ENCODE measurements at regions not wholly inside any gene's neighbourhood (a gene's known extent, or its start where the extent isn't known, plus 50 kb on each side); places are given as distances from the start of the nearest gene placed in this dataset.

- Histone ChIP-seq H2AFZ (no peak overlapping the region), H3K9me2 (ENCODE audit: insufficient read depth) (no peaks in the 10 kb centered on the region), H3K9me3 (ENCODE audit: insufficient read depth, low read depth) (no peaks in the 10 kb centered on the region), H3K4me1 (replicated peaks; ENCODE audit: insufficient read depth) (no peaks in the 10 kb centered on the region), H3K27me3 (ENCODE audit: insufficient read depth, low read depth) (peaks cover 24% of the 10 kb centered on the region; the same call in 1 of the 2 replicates), H3K79me2 (ENCODE audit: low read depth) (no peaks in the 10 kb centered on the region), H3K4me3 (no peak overlapping the region), H3K36me3 (ENCODE audit: low read depth) (no peaks in the 10 kb centered on the region), H3F3A (ENCODE audit: insufficient read depth, low read depth) (no peaks in the 10 kb centered on the region), H3K27ac (no peak overlapping the region), H4K20me1 (ENCODE audit: insufficient read depth) (no peaks in the 10 kb centered on the region), H3K4me2 (no peak overlapping the region)
- ChIA-PET POLR2A (ENCODE audit: unreplicated experiment) (no interaction called here), CTCF (interaction anchor here (0.8 kb wide), 1 partner anchor 17 kb away, joined by 4 read pairs; no protein-coding TSS in a partner anchor)
- TF ChIP-seq CTCF (conservative IDR thresholded peaks at IDR 0.05) (no peak), EZH2 (IDR thresholded peaks at IDR 0.05; ENCODE audit: low read depth) (no peak)
- intact Hi-C loops (cut with micrococcal nuclease; ENCODE audit: unreplicated experiment): no loop called here
- no peak for DNase-seq
- no TSS peak for BruUV-seq (replicated peaks)
Measured at GRCh38 chr5:38143384-38143783, 115.0 kb upstream of the EGFLAM start.

DNA sequence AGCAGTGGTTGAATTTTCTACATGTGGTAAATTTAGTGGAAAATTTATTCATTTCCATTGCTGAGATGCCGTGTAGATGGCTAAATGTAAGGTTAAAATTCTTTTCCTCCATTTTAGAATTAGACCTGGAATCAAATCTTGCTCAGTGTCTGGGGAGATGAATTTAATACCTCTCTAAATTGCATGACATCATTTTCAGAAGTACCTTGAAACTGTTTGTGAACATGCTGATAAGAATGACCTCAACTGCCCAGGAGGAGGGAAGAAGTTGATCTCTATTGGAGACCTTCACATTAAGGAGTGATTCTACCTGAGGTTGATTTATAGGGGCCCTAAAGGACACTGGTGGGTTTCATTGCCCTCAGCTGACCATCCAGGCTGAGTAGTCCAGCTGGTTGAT lies 116.7 kb upstream of the EGFLAM start:
- no peaks in the 10 kb centered on the region for H3K9me2 ChIP-seq (ENCODE audit: insufficient read depth)
- H4K20me1 ChIP-seq (ENCODE audit: insufficient read depth): no peaks in the 10 kb centered on the region
- H3F3A ChIP-seq (ENCODE audit: insufficient read depth, low read depth): no peaks in the 10 kb centered on the region
- peaks cover 20% of the 10 kb centered on the region for H3K27me3 ChIP-seq (ENCODE audit: insufficient read depth, low read depth)
- H3K9me3 ChIP-seq (ENCODE audit: insufficient read depth, low read depth): no peaks in the 10 kb centered on the region
- CTCF ChIA-PET: no interaction called here
- intact Hi-C loops (cut with micrococcal nuclease; ENCODE audit: unreplicated experiment): no loop called here
- H3K27ac ChIP-seq: no peak overlapping the region
- no peak for TF ChIP-seq EZH2 (IDR thresholded peaks at IDR 0.05; ENCODE audit: low read depth)
- BruUV-seq (replicated peaks): no TSS peak
- no peak overlapping the region for H3K4me3 ChIP-seq
- H3K4me1 ChIP-seq (replicated peaks; ENCODE audit: insufficient read depth): no peaks in the 10 kb centered on the region
- no peak overlapping the region for H2AFZ ChIP-seq
- no peak for DNase-seq
- H3K36me3 ChIP-seq (ENCODE audit: low read depth): no peaks in the 10 kb centered on the region
- no peaks in the 10 kb centered on the region for H3K79me2 ChIP-seq (ENCODE audit: low read depth)
- POLR2A ChIA-PET (ENCODE audit: unreplicated experiment): no interaction called here
- H3K4me2 ChIP-seq: no peak overlapping the region

DNA sequence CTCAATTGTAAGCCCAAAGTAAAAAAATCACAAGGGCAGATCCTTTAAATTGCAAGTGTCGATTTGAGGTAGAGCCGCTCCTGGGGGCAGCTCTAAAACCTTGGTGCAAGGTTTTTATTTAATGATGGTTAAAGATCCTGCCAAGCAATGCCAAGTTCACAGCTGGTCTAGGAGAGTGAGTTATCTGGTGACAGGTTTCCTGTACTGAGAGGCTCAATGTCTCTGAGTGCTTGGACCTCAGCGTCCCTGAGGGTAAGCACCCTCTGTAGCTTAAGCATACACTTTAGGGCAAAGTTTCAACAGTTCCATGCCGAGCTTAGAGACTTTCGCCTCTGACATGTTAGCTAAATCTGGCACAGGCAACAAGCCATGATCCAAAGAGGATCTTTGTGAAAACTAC lies 119.8 kb upstream of the EGFLAM start:
- no peaks in the 10 kb centered on the region for H3K4me1 ChIP-seq (replicated peaks; ENCODE audit: insufficient read depth)
- no peak overlapping the region for H3K4me3 ChIP-seq
- no TSS peak for BruUV-seq (replicated peaks)
- no peaks in the 10 kb centered on the region for H4K20me1 ChIP-seq (ENCODE audit: insufficient read depth)
- intact Hi-C loops (cut with micrococcal nuclease; ENCODE audit: unreplicated experiment): no loop called here
- no peaks in the 10 kb centered on the region for H3K79me2 ChIP-seq (ENCODE audit: low read depth)
- H3K27ac ChIP-seq: no peak overlapping the region
- H3K9me2 ChIP-seq (ENCODE audit: insufficient read depth): no peaks in the 10 kb centered on the region
- no peak for DNase-seq
- no peak overlapping the region for H2AFZ ChIP-seq
- no peaks in the 10 kb centered on the region for H3F3A ChIP-seq (ENCODE audit: insufficient read depth, low read depth)
- H3K9me3 ChIP-seq (ENCODE audit: insufficient read depth, low read depth): no peaks in the 10 kb centered on the region
- no peak overlapping the region for H3K4me2 ChIP-seq
- H3K36me3 ChIP-seq (ENCODE audit: low read depth): no peaks in the 10 kb centered on the region
- ChIA-PET POLR2A (ENCODE audit: unreplicated experiment) (interaction anchor here (0.5 kb wide), 1 partner anchor 1510 kb away, joined by 9 read pairs; no protein-coding TSS in a partner anchor), CTCF (no interaction called here)
- peaks cover 43% of the 10 kb centered on the region for H3K27me3 ChIP-seq (ENCODE audit: insufficient read depth, low read depth)
- no peak for TF ChIP-seq EZH2 (IDR thresholded peaks at IDR 0.05; ENCODE audit: low read depth)
- no peak for TF ChIP-seq CTCF (conservative IDR thresholded peaks at IDR 0.05)

DNA sequence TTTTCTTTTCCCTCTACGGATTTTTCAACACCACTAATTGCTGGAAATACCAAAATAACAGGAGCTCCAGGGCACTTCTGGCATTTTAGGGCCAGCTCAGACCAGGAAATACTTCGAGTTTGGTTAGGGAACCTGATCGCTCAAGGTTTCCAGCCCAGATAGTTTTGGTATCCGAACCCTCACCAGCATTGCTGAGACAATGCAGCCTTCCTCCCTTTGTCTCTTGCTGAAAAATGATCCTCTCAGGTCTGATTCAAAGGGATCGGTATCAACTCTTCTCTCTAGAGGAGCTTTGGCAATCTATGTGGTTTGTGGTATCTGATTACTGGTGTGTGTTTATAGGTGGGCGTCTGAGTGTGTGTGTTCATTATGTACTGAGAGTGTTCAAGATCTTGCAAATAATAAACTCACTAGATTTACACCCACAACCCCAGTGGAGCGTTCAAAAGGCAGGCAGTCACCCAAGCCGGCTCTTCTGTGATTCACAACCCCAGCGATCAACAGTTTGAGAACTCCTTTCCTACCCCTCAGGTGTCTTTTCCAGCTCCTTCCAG lies 122.8 kb upstream of the EGFLAM start:
- TF ChIP-seq EZH2 (IDR thresholded peaks at IDR 0.05; ENCODE audit: low read depth): no peak
- no peak for DNase-seq
- Histone ChIP-seq H3K27me3 (ENCODE audit: insufficient read depth, low read depth) (peaks cover 57% of the 10 kb centered on the region), H2AFZ (no peak overlapping the region), H3K4me3 (no peak overlapping the region), H3K4me2 (no peak overlapping the region), H3K9me2 (ENCODE audit: insufficient read depth) (no peaks in the 10 kb centered on the region), H3F3A (ENCODE audit: insufficient read depth, low read depth) (no peaks in the 10 kb centered on the region), H4K20me1 (ENCODE audit: insufficient read depth) (no peaks in the 10 kb centered on the region), H3K4me1 (replicated peaks; ENCODE audit: insufficient read depth) (no peaks in the 10 kb centered on the region), H3K27ac (no peak overlapping the region), H3K79me2 (ENCODE audit: low read depth) (no peaks in the 10 kb centered on the region), H3K9me3 (ENCODE audit: insufficient read depth, low read depth) (no peaks in the 10 kb centered on the region), H3K36me3 (ENCODE audit: low read depth) (no peaks in the 10 kb centered on the region)
- no TSS peak for BruUV-seq (replicated peaks)
- ChIA-PET POLR2A (ENCODE audit: unreplicated experiment) (no interaction called here), CTCF (no interaction called here)
- intact Hi-C loops (cut with micrococcal nuclease; ENCODE audit: unreplicated experiment): no loop called here

Measured in PC-9 (cell line).